PFSK-1 (cell line): ENCODE measurements at regions not wholly inside any gene's neighbourhood (a gene's known extent, or its start where the extent isn't known, plus 50 kb on each side); places are given as distances from the start of the nearest gene placed in this dataset.

Source experiments
- FOXP2 ChIP-seq: optimal IDR thresholded peaks from 2 replicates; pipeline ENCODE3; 2011; ENCODE audit warnings: borderline replicate concordance, control low read depth, inconsistent platforms; ENCODE audit not compliant: insufficient read depth; ENCODE audit errors: extremely low read length, extremely low read depth
- POLR2AphosphoS5 ChIP-seq: IDR thresholded peaks from 2 replicates; pipeline ENCODE4 v1.6.1; 2012; ENCODE audit warnings: low read depth, mild to moderate bottlenecking, control low read depth, low read length, moderate library complexity
- REST ChIP-seq, 2 experiments: IDR thresholded peaks; 2 replicates each; pipeline versions ENCODE4 v1.6.1 to v1.8.0; 2011 to 2012; ENCODE audit warnings: low read depth in 2 of 2, low read length in 2 of 2, control low read depth in 1 of 2, inconsistent platforms in 1 of 2, mild to moderate bottlenecking in 1 of 2, moderate library complexity in 1 of 2; ENCODE audit not compliant: insufficient read depth in 1 of 2
- SIN3A ChIP-seq: IDR thresholded peaks from 2 replicates; pipeline ENCODE4 v1.6.1; 2012; ENCODE audit warnings: mild to moderate bottlenecking, low read length, moderate library complexity, borderline replicate concordance; ENCODE audit not compliant: insufficient read depth
- TAF1 ChIP-seq: IDR thresholded peaks from 2 replicates; pipeline ENCODE4 v1.6.1; 2012; ENCODE audit warnings: low read length, control low read depth, borderline replicate concordance; ENCODE audit not compliant: insufficient read depth

- TF ChIP-seq POLR2AphosphoS5: no peak
- no peak for TF ChIP-seq TAF1
- no peak for TF ChIP-seq REST (IDR thresholded peaks at IDR 0.05; ENCODE audit: insufficient read depth in 1 of 2, low read depth in 2 of 2, low read length in 2 of 2)
- no peak for TF ChIP-seq SIN3A
- no peak for TF ChIP-seq FOXP2
These were observed 117.7 kb downstream of the CCDC71L start for GRCh38 chr7:106543221-106543757.
